NCI-H2227 (cell line): ENCODE measurements at regions not wholly inside any gene's neighbourhood (a gene's known extent, or its start where the extent isn't known, plus 50 kb on each side); places are given as distances from the start of the nearest gene placed in this dataset.
A peak's percentile ranks its signal among the peaks of the same experiment; 100 is the strongest.

ENCODE experiments used
- DNase-seq: peaks from one replicate; lab custom pipeline; 2025; ENCODE audit not compliant: unreplicated experiment; lab: John Stamatoyannopoulos, UW

DNA sequence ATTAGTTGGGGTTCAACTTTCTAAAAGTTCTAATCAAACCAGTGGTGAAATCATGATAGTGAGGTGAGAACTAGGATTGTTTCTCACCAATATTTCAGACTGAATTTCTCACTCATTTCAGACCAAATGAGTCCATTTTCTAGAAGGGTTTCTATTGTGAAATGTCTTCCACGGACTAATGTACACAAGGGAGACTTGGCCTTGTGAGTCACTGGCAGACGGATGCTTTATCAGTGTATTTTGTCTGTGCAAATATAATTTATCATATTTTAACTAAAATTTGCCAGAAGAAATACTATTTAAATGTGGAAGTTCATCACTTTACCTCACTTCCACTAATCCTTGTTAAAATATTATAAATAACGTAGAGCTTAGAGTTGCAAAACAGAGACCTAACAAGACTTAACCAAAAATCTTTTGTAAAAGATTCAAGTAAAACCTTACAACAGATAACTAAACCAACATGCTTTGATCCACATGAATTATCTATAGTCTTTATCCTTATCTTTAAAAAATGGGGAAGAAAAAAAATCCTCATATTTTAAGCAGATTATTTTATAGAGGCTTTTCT, 506.0 kb upstream of the FAM241A start:
- no peak for DNase-seq

DNA sequence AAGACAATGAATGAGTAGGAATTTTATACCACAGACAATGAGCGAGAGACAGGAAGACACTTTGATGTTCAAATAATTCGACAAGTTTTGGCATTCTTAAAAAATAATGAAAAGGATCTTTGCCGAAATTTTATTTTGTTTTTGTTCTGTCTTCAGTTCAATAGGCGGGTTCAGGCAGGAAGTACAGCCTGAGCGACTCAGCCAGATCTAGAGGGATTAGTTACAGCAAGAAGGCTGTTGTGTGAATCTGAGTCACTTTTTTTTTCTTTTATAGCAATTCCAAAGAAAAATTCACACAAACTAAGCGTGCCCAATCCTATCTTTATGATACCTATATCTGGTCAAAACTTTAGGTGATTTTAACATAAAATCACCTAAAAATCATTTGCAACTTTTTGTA, 505.4 kb upstream of the FAM241A start:
- DNase-seq: no peak

DNA sequence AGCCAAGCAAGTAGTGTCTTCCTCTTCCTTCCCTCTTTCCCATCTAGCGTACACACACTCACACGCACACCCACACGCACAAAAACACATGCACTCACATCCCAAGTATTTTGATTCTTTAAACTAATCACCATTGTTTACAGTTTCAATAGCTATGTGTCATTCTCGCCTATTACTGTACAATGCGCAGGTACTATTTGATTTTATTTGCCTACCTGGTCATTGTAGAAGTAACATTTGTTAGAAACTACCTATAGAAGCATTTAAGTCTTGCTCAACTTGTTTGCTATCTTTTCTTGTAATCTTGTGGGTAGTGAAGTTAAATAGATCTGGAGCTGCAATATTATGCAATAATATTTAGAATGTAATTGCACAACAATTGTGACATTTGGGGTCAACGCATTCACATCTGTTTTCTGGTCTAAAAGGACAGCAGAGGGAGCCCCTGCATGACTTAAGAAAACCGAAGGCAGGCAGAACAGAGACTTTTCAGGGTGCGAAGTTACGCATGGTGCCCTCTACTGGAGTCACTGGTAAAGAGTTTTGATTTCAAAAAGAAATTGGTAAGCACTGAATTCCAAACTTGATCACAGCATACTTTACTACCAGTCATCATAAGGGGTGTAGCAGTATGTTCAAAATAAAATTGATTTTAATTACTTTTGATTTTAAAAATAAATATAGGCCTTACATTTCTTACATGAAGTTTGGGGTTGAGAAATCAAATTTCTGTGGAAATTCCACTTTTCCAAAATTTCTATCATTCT, 503.3 kb upstream of the FAM241A start:
- DNase-seq: peak; percentile 80

DNA sequence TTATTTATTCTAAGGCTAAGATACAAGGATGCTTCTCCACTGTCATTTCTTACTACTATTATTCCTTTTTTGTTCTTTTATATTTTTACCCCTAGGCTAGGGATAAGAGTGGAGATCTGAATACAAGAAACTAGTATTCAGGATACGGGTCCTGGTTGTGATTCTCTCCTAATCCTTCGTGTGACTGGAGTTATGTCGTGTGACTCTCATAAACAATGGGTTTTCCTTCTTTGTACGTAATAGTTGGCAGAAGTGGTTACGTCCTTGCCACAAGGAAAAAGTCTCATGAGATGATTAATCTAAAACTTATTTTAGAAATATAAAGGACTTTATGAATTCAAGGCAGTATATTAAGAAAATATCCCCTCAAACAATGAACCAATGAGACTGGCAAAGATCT, 497.2 kb upstream of the FAM241A start:
- DNase-seq: no peak

DNA sequence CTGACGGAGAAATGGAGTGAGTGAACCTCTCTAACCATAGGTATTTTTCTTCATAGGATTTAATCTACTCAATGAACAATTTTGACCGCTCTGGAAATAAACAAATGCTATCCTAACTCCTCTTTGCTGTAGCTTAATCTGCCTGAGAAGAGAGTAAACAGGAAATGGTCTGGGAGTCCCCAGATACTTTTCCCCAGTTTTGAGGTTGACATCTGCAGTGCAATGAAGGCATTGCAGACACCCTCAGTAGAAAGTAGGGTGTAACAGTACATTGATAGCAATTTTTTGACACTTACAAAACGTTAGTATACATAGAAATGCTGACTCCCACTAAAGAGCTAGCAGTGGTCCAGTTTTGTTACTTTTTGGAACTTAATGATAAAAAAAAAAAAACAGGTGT, 495.9 kb upstream of the FAM241A start:
- no peak for DNase-seq

DNA sequence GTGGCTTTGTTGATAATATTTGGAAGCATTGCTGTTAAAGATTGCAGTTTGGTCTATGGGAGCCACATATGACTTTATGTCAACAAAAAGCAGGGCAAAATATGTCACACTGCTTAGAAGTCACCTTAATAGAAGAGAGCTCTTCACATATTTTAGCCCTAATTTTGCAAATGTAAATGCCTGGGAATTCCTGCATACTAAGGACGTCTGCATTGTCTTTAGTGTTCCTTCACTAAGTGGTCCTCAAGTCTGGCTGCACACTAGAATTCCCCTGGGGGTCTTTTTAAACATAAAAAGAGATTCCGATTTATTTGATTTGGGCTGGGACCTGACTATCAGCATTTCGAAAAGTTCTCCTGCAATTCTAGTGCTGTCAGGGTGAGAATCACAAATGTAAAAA, 495.1 kb upstream of the FAM241A start:
- DNase-seq: no peak

DNA sequence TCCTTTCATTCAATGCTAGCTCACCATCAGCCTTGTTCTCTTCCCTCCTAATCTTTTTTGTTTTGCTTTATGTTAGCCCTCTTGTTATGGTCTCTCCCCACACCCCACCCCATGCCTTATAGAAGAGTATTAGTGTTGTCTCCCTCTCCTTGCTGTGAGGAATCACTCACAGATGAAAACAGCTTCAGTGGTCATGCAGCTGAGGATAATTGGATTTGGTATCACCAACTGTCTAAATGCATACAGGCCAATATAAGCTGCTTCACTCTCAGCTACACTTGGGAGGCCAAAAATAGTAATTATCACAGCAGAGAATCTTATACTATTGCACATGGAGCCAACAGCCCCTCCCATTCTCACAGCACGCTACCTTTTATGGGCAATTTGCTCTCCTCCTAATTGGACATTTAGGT, 494.6 kb upstream of the FAM241A start:
- DNase-seq: peak; percentile 88

DNA sequence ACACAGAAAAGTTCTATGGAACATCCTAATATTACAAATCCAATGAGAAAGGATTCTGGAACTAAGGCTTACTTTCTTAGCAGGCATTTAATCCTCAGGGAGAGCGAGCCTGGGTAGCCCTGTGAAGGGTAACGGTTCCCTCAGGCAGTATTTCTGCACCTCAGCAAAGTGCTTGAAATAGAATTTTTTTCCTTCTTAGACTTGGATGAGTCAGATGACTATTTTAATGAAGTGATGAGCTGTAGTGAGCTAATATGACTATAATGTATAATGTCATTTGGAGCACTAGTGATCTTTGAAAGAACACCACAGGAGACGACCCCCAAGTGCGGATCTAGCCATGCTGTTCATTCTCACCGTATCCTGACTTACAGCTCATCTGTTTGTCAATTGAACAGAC, 493.0 kb upstream of the FAM241A start:
- no peak for DNase-seq

DNA sequence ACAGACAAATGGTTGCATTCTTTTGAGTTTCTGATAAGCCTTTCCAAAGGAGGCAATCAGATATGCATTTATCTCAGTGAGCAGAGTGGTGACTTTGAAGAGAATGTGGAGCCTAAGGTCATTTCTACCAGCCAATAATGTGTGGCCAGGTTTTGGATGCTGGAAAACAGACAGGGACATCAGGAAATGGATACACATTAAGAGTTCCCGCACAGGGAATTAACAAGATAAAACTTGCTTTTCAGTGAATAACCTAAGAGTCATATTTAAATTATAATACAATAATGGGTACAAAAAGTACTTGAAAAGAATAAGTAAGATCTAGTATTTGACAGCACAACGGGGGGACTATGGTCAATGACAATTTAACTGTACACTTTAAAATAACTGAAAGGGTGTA, 492.3 kb upstream of the FAM241A start:
- no peak for DNase-seq

DNA sequence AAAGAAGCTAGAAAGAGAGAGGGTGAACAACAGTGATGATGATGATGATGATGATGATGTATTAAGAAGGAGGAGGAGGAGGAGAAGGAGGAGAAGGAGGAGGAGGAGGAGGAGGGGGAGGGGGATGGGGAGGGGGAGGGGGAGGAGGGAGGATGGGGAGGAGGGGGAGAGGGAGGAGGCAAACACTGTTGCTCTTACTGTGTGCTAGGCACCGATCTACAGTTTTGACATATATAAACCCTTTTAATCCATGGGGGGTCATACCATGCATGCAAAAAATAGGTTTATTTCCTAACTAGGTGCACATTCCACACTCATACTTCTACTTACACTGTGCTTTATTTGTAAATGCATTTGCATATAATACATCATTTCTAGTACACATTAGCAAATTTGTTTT, 482.8 kb upstream of the FAM241A start:
- DNase-seq: no peak

DNA sequence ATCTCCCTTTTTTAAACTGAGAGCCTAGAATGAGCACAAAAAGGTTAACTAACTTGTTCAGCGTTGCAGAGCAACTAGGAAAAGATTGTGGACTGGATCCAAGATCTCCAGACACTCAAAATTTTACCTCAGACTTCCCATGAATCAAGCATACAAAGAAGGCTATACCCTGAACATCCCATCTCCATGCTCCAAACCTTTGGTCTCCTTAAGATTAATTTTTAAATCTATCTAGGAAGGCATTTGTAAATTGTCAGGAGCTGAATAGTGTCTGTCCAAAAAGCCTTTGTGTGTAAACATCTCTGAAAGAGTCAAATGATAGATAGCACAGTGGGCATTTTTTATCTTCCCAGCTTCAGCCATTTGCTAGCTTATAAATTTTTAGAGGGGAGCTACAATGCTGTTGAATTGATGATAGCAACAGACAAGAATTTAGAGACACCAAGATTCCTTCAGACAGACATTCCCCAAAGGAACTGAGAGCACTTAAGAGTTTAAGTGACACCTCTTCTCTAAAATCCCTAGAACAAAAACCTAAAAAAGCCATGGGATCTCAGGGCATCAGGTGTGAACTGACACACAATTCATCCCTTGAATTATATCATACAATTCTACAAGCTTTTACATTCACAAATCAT, 480.8 kb upstream of the FAM241A start:
- no peak for DNase-seq

DNA sequence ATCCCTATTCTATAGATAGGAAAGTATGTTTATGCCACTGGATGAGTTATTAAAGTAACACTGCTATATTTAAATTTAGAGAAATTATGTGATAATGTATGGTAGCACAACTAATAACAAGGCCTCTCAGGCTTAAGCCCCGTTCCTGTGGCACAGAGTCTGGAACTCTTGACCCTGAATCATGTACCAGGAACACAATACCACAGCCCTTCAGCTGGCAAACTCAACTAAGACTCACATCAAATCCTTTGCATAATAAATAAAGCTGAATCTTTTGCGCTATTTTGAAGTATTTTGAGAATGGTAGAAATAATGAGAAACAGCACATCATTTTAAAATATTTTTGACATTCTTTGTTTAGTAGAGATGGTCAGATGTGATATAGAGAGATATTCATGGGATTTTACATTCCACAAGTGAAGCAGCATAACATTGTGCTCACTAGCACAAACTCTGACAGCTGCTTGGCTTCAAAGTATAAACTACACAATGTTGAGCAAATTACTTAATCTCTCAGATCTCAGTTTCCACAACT, 478.4 kb upstream of the FAM241A start:
- no peak for DNase-seq

DNA sequence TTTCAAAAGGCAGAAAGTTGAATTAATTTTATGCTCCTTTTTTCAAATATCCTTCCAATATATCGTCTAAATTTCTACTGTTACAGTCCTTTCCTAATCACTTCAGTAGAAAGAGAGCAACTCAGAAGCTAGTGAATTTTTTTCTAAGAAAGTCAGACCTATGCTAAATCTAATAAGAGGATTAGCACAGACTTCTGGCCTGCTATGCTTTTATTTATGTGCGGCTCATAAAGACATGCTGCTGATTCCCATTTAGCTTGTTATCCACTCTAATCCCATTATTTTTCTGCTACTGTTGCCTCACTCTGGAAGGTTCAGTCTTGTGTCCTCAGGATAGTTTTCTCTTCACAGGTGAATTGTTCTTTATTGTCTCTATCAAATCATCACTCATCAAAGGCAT, 473.5 kb upstream of the FAM241A start:
- DNase-seq: no peak

DNA sequence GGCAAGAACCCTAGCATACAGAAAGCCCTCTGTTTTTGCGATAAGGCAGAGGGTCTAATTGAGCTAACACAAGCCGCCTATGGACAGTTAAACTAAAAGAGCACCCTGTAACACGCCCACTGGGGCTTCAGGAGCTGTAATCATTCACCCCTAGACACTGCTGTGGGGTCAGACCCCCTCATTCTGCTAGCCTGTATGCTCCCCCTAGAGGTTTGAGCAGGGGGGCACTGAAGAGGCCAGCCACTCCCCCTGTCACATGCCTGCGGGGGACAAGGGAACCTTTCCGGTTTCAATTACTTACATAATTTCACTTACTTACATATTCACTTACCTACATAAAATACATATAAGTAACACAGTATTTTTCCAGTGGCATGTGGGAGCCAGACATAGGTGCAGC, 469.5 kb upstream of the FAM241A start:
- DNase-seq: no peak

DNA sequence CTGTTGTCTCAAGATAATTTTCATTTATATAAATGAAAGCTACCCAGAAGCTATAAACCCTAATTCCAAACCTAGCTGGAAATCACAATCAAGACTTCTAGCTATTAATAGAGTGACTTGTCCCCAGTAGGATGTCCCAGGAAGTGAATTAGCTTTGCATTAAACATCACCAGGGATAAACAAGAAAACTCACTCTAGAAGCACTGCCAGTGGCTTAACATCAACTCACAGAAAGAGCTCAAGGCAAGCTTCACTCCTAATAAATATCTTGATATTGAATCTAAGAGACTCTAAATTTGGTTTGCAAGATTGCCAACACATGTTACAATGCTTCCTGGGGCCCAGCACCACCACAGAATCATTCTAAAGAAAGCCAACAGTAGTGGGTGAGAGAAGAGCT, 468.7 kb upstream of the FAM241A start:
- DNase-seq: no peak

DNA sequence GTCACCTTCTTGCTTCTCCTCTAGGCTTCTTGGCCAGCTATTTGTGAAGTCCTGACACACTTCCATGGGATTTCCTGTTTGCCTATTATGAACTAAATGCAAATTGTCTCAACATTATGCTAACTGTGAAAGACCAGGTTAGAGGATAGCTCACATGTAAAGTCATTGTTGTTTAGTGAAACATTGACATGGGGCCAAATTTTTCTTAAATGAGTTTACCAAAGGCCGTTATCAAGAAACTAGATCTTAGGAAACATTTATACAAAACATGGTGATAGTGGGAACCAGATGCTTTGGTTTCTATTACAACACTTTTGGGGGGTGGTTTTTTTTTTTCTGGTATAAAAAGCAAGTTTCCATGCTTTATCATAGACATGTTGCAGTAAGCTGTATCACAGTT, 466.8 kb upstream of the FAM241A start:
- DNase-seq: no peak

DNA sequence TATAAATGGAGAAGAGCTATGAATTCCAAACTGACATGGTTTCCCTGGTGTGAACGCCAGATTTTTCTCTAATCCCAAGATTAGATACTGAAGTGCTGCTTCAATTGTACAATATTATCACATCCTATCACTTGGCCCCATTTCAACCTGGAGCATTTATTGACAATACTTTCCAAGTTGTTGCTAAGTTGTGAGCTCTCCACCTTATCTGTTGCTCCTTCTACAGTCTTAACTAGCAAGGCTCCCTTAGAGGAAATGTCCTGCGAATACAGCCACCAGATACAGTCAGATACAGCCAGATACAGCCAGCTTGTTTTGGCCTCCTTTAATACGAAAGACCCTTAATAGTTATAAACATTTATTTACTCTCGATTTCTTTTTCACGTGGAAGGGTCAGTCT, 466.3 kb upstream of the FAM241A start:
- no peak for DNase-seq

DNA sequence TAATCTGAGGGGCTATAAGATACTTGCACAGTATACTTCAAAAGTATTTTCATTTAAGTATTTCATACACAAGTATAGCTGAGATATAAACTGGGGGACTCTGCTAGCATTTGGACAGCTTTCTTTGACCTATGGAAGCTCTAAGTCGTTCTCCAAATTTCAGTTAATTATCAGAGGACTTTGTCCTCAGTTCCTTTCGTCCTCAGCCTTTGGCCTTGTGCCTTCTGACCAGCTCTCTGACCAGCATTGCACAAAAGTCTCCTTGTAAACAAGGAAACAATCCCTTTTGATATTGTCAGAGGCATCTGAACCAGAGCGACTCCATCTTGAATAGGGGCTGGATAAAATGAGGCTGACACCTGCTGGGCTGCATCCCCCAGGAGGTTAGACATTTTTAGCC, 464.0 kb upstream of the FAM241A start:
- no peak for DNase-seq

DNA sequence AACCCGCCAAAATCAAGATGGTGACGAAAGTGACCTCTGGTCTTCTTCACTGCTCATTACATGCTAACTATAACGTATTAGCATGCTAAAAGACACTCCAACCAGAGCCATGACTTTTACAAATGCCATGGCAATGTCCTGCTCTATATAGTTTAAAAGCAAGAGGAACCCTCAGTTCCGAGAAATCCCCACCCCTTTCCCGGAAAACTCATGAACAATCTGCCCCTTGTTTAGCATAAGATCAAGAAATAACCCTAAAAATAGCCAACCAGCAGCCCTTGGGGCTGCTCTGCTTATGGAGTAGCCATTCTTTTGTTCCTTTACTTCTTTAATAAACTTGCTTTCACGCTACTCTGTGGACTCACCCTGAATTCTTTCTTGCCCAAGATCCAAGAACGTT, 463.5 kb upstream of the FAM241A start:
- no peak for DNase-seq

DNA sequence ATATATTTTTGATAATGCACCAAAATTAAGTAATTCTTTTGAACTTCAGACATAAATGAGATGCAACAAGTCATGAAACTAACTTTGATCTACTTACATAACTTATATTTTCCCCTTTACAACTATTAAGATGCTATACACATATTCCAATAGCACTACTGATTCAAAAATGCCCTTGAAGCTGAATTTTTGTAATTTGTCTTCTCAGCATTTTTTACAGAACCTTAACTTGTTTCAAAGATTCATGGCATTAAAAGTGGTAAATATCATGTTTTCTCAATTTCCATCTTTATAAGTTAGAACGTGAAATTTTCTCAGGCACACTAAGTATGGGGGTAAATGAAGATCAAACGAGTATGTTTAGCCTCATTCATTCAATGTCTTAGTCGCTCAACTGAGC, 460.0 kb upstream of the FAM241A start:
- no peak for DNase-seq

DNA sequence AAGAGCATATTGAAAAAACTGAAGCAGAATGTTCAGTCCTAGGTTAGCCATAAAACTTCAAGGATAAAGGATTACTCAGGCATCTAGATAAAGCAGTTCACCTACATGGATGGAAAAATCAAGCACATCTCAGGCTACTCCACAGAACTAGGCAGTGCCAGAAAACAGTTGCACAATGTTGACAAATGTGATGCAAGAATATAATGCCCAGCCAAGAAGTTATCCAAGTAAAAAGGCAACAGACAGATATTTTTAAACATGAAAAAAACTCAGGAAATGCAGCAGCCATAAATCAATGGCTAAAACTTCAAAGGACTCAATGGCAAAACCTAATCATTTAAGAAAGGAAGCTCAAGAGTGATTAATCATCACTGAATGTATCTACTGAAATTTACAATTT, 456.0 kb upstream of the FAM241A start:
- no peak for DNase-seq

DNA sequence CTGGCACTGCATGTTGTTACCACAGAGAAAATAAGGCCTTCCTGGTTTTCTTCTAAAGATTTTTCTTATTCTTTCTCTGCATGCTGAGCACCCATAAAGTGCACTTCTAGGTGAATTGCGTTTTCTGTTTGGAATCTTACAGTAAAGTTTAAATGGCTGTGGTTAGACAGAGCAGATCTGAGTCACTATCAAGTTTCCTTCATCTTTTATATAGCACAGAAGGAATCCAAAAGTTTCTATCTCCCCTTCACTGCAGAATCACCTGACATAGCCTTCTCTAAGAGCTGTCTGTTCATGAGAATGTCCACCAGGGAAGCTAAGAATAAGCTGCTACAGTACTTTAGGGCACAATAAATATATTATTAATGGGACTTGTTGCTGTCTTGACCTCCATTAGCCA, 455.5 kb upstream of the FAM241A start:
- DNase-seq: no peak
